ENCODE measurements at regions not wholly inside any gene's neighbourhood (a gene's known extent, or its start where the extent isn't known, plus 50 kb on each side); places are given as distances from the start of the nearest gene placed in this dataset.
A peak's percentile ranks its signal among the peaks of the same experiment; 100 is the strongest.

DNA sequence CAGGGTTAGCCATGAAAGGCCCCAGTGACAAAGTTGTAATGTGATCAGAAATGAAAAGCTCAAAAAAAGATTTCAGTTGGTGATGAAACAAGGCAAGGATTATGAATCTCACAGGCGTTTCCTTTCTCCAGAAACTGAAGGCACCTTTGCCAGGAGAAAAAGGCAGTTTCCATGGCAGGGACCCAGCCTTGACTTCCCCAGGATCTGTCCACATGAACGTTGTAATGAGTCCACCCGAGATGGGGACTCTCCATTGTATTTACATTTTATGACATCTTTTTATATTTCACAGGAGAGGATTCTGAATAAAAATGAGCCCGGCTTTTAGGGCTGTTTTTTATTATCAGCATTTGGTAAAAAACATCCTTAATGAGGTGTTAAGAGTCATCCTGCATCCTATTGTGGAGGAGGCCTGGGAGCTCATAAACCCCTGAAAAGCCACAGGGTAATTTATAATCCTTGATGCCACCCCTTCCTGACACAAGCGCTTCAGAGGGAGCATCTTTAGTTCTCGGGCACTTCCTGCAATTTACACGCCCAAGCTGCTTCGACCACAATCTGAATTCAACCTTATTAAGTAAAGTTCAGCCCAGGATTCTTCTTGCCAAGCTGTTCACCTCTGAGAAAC lies 74.1 kb upstream of the SALL4 start:
- DNase-seq (ENCODE audit: low read depth in 2 of 2), result no peak

DNA sequence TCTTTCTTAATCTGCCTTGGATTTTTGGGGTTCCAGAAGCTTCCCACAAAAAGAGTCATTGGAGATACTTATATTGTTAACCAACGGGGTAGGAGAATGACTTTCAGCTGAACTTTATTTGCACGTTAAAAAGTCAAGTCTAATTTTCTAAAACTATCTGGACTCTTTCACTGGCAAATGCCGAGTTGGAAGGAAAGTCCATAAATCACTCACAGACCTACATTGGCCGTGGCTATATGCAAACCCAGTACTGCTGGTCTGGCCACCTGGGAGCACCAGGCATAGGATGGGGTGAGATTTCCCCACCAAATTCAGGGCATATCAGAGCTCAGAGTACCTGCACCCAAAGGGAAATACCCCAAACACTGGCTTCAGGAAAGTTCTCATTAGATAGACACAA lies 71.3 kb upstream of the SALL4 start:
- no peak for DNase-seq (ENCODE audit: low read depth in 2 of 2)

GRCh38 chr20:51871943-51872342 lies 69.6 kb upstream of the SALL4 start:
- no peak for DNase-seq (ENCODE audit: low read depth in 2 of 2)

GRCh38 chr20:51869002-51869401 lies 66.7 kb upstream of the SALL4 start:
- no peak for DNase-seq (ENCODE audit: low read depth in 2 of 2)

DNA sequence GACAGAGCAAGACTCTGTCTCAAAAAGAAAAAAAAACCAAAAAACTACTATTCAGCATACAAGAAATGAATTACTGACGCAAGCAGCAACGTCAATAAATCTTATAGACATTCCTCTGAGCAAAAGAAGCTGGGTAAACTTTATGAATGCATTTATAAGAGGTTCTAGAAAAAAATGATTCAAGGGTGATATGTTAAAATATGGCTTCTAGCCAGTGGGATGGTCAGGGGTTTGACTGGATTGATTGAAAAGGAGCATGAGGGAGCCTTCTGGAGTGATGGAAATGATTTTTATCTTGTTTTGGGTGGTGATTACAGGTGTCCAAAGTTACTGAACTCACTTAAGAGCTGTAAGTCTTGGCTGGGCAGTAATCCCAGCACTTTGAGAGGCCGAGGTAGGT lies 64.9 kb upstream of the SALL4 start:
- DNase-seq (ENCODE audit: low read depth in 2 of 2), result no peak

GRCh38 chr20:51864967-51865366 lies 62.6 kb upstream of the SALL4 start:
- no peak for DNase-seq (ENCODE audit: low read depth in 2 of 2)

DNA sequence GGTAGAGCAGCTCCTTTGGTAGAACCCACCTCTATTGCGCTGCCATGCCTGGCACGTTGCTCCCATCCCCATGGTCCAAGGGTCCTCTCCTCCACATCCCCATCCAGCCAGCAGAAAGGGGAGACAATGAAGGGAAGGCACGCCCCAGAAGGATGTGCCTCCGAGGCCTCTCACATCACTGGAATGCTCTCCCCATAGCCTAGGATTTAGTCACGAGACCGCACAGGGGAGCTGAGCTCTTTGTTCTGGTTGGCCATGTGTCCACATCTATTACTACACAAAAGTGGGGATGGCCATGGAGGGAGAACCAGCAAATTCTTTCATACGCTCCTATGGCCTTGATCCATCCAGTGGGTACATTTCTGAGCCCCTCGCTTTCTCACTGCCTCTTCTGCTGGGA lies 60.5 kb upstream of the SALL4 start:
- DNase-seq (ENCODE audit: low read depth in 2 of 2), result peak; percentile 46 to 47

- no peak for DNase-seq (ENCODE audit: low read depth in 2 of 2)
Observed at GRCh38 chr20:51861726-51862466, 59.6 kb upstream of the SALL4 start.

GRCh38 chr20:51860111-51860882 lies 58.0 kb upstream of the SALL4 start:
- peak; percentile 81 to 85 for DNase-seq (ENCODE audit: low read depth in 2 of 2)

DNA sequence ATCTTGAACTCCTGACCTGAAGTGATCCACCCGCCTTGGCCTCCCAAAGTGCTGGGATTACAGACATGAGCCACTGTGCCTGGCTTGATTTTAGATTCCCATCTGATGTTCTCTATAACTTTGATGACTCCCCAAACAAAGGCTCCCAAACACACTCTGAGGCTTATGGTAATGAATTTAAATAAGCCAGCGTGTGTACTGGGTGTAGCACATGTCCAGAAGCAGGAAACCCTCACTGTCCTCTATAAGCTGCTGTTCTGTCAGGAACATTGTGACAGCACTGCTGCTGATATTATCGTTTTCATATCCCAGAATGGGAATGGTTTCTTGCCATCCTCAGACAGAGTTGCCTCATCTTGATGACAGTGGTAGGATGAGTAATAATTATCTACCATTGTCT lies 54.1 kb upstream of the SALL4 start:
- DNase-seq (ENCODE audit: low read depth in 2 of 2), result no peak

- DNase-seq (ENCODE audit: low read depth in 2 of 2), result peak in 1 of 2 experiments; percentile 32
Observed at GRCh38 chr20:51854921-51855320, 52.6 kb upstream of the SALL4 start.
